Right cardiac atrium (tissue), 5 donors: ENCODE measurements at regions not wholly inside any gene's neighbourhood (a gene's known extent, or its start where the extent isn't known, plus 50 kb on each side); places are given as distances from the start of the nearest gene placed in this dataset.
"Not testable (repeated sequence)": the region's sequence is repeated elsewhere in the genome, so short reads cannot be mapped to it uniquely, and the experiment has no call there.

ENCODE experiments used
- ATAC-seq, 2 donors: fragments of 200-7000 bp; cut with Tn5 transposase; one replicate each; pipeline versions ENCODE4 v1.8.0 to v1.9.1; 2020; ENCODE audit warnings: moderate library complexity in 2 of 2, mild to moderate bottlenecking in 1 of 2
- DNase-seq, 3 donors: peaks; one replicate each; pipeline ENCODE4 v3.0.0-alpha.2; 2020
- H3K27ac ChIP-seq: one replicate; pipeline ENCODE4 v1.5.1; 2013; ENCODE audit warnings: mild to moderate bottlenecking, low read length, control low read depth, moderate library complexity
- H3K27me3 ChIP-seq: one replicate; pipeline ENCODE4 v1.6.1; 2013; ENCODE audit not compliant: control insufficient read depth, insufficient read depth
- H3K4me1 ChIP-seq: one replicate; pipeline ENCODE4 v1.6.1; 2013; ENCODE audit warnings: low read length; ENCODE audit not compliant: control insufficient read depth, insufficient read depth
- H3K4me3 ChIP-seq: one replicate; pipeline ENCODE4 v1.5.1; 2013; ENCODE audit warnings: low read length, control low read depth
- H3K9me3 ChIP-seq: one replicate; pipeline ENCODE4 v1.6.1; 2013; ENCODE audit warnings: low read length; ENCODE audit not compliant: control insufficient read depth
- WGBS: extraction: QIAGEN DNeasy Blood & Tissue Kit; methylation state at CpG from one replicate; pipeline ENCODE4 v1.1.7; 2013; 5-methylcytosine and 5-hydroxymethylcytosine counted together
- intact Hi-C, 4 donors: fragments of 100-400 bp; cut with DNase I; formaldehyde crosslinking; loops; one replicate each; pipeline versions ENCODE4 v1.11.0 to v1.14.0; 2022 to 2023
- donor health status: healthy with polysubstance abuse.
- donor health status: DM: no; HTN: yes; CAD: no.
- donor health status: DM: no; HTN: no; CAD: no.
- donor health status: DM: no; HTN: yes; CAD: no; lungs with severe emphysema.
- donor health status: DM: yes; HTN: yes; CAD: no.

- intact Hi-C loops, result no loop called here
- no peak for DNase-seq
- ATAC-seq, result no peak
- Histone ChIP-seq H3K27me3 (no peaks in the 10 kb centered on the region), H3K9me3 (peaks cover 8% of the 10 kb centered on the region), H3K27ac (no peak overlapping the region), H3K4me1 (no peaks in the 10 kb centered on the region), H3K4me3 (no peak overlapping the region)
- 81% methylated on average over 3 of the region's 3 CpGs for WGBS
These were observed 905.4 kb upstream of the NDST4 start for GRCh38 chr4:116018831-116019230.

GRCh38 chr4:116016201-116016600, 902.8 kb upstream of the NDST4 start:
- 77% methylated on average over 3 of the region's 3 CpGs for WGBS
- no peak overlapping the region for H3K4me3 ChIP-seq
- no peak for ATAC-seq
- DNase-seq, result peak in 1 of 3 donors; percentile 42
- peaks cover 8% of the 10 kb centered on the region for H3K9me3 ChIP-seq
- intact Hi-C loops, result no loop called here
- H3K4me1 ChIP-seq, result no peaks in the 10 kb centered on the region
- no peaks in the 10 kb centered on the region for H3K27me3 ChIP-seq
- no peak overlapping the region for H3K27ac ChIP-seq

GRCh38 chr4:116015549-116015948, 902.1 kb upstream of the NDST4 start:
- intact Hi-C loops, result no loop called here
- DNase-seq (no peak), ATAC-seq (no peak)
- Histone ChIP-seq H3K4me3 (no peak overlapping the region), H3K4me1 (no peaks in the 10 kb centered on the region), H3K27ac (no peak overlapping the region), H3K27me3 (no peaks in the 10 kb centered on the region), H3K9me3 (peaks cover 8% of the 10 kb centered on the region)
- WGBS, result 74% methylated on average over 5 of the region's 5 CpGs

- 56% methylated on average over 1 of the region's 1 CpG for WGBS
- H3K27me3 ChIP-seq, result no peaks in the 10 kb centered on the region
- H3K9me3 ChIP-seq, result peaks cover 8% of the 10 kb centered on the region
- DNase-seq (no peak), ATAC-seq (no peak)
- intact Hi-C loops, result no loop called here
- no peaks in the 10 kb centered on the region for H3K4me1 ChIP-seq
- H3K4me3 ChIP-seq, result no peak overlapping the region
- H3K27ac ChIP-seq, result no peak overlapping the region
These were observed 901.6 kb upstream of the NDST4 start for GRCh38 chr4:116015062-116015461.

GRCh38 chr4:116010923-116011322, 897.5 kb upstream of the NDST4 start:
- DNase-seq (no peak), ATAC-seq (no peak)
- Histone ChIP-seq H3K4me1 (no peaks in the 10 kb centered on the region), H3K27ac (no peak overlapping the region), H3K4me3 (no peak overlapping the region), H3K27me3 (no peaks in the 10 kb centered on the region), H3K9me3 (peaks cover 5% of the 10 kb centered on the region)
- intact Hi-C loops, result no loop called here
- 52% methylated on average over 4 of the region's 4 CpGs for WGBS

GRCh38 chr4:116005806-116006088, 892.3 kb upstream of the NDST4 start:
- intact Hi-C loops, result no loop called here

GRCh38 chr4:116005037-116005805, 891.8 kb upstream of the NDST4 start:
- Histone ChIP-seq H3K4me1 (no peaks in the 10 kb centered on the region), H3K27me3 (no peaks in the 10 kb centered on the region), H3K27ac (no peak overlapping the region), H3K4me3 (no peak overlapping the region), H3K9me3 (no peaks in the 10 kb centered on the region)
- 69% methylated on average over 3 of the region's 3 CpGs for WGBS
- no peak for ATAC-seq
- DNase-seq, result no peak
- intact Hi-C loops, result no loop called here

More at GRCh38 chr4:116005806-116006088, 892.3 kb upstream of the NDST4 start:
- no peaks in the 10 kb centered on the region for H3K27me3 ChIP-seq
- no peak overlapping the region for H3K4me3 ChIP-seq
- 78% methylated on average over 1 of the region's 1 CpG for WGBS
- H3K9me3 ChIP-seq, result no peaks in the 10 kb centered on the region
- no peak for ATAC-seq
- H3K27ac ChIP-seq, result no peak overlapping the region
- no peak for DNase-seq
- no peaks in the 10 kb centered on the region for H3K4me1 ChIP-seq

GRCh38 chr4:116001291-116001690, 887.9 kb upstream of the NDST4 start:
- H3K4me3 ChIP-seq, result no peak overlapping the region
- no peaks in the 10 kb centered on the region for H3K4me1 ChIP-seq
- H3K9me3 ChIP-seq, result no peaks in the 10 kb centered on the region
- no peak for ATAC-seq
- DNase-seq, result no peak
- 85% methylated on average over 4 of the region's 4 CpGs for WGBS
- H3K27me3 ChIP-seq, result no peaks in the 10 kb centered on the region
- intact Hi-C loops, result no loop called here
- no peak overlapping the region for H3K27ac ChIP-seq

- WGBS, result 89% methylated on average over 6 of the region's 6 CpGs
- intact Hi-C loops, result no loop called here
These were observed 873.2 kb upstream of the NDST4 start for GRCh38 chr4:115986573-115986972.

GRCh38 chr4:115975421-115976001, 862.1 kb upstream of the NDST4 start:
- H3K27ac ChIP-seq, H3K4me1 ChIP-seq, H3K4me3 ChIP-seq, intact Hi-C loops, H3K27me3 ChIP-seq, ATAC-seq, H3K9me3 ChIP-seq, DNase-seq: not testable (repeated sequence)
- 69% methylated on average over 8 of the region's 8 CpGs for WGBS

More at GRCh38 chr4:115986573-115986972, 873.2 kb upstream of the NDST4 start:
- H3K27ac ChIP-seq, result no peak overlapping the region
- no peaks in the 10 kb centered on the region for H3K4me1 ChIP-seq
- no peaks in the 10 kb centered on the region for H3K27me3 ChIP-seq
- no peak overlapping the region for H3K4me3 ChIP-seq
- ATAC-seq (no peak), DNase-seq (peak in 1 of 3 donors; percentile 9)
- H3K9me3 ChIP-seq, result no peaks in the 10 kb centered on the region

- no peak overlapping the region for H3K27ac ChIP-seq
- intact Hi-C loops, result no loop called here
- H3K27me3 ChIP-seq, result no peaks in the 10 kb centered on the region
- no peak overlapping the region for H3K4me3 ChIP-seq
- ATAC-seq (no peak), DNase-seq (no peak)
- no peaks in the 10 kb centered on the region for H3K9me3 ChIP-seq
- no peaks in the 10 kb centered on the region for H3K4me1 ChIP-seq
- 7% methylated on average over 1 of the region's 1 CpG for WGBS
These were observed 860.3 kb upstream of the NDST4 start for GRCh38 chr4:115973768-115974167.
